ENCODE measurements at regions not wholly inside any gene's neighbourhood (a gene's known extent, or its start where the extent isn't known, plus 50 kb on each side); places are given as distances from the start of the nearest gene placed in this dataset.

GRCh38 chr20:19880256-19881079 is 122.4 kb downstream of the RIN2 start:
- H3K4me3 ChIP-seq = no peak overlapping the region
- no peaks in the 10 kb centered on the region for H3K9me3 ChIP-seq
- no peak for DNase-seq
- no peak overlapping the region for H3K27ac ChIP-seq
- H3K4me1 ChIP-seq = peaks cover 4% of the 10 kb centered on the region
- TF ChIP-seq POLR2A (IDR thresholded peaks at IDR 0.05) (no peak), CTCF (IDR thresholded peaks at IDR 0.05) (no peak)
- no peaks in the 10 kb centered on the region for H3K36me3 ChIP-seq (ENCODE audit: low read depth, missing control alignments)
- H3K27me3 ChIP-seq = no peaks in the 10 kb centered on the region
- intact Hi-C loops (cut with DNase I; ENCODE audit: low total_unique reads) = no loop called here
- WGBS, 2 donors = 89 to 94% methylated on average over 10 of the region's 10 CpGs

GRCh38 chr20:19881080-19881840 is 123.2 kb downstream of the RIN2 start:
- no peak for TF ChIP-seq POLR2A (IDR thresholded peaks at IDR 0.05)
- TF ChIP-seq CTCF (IDR thresholded peaks at IDR 0.05) = no peak
- no peak for DNase-seq
- intact Hi-C loops (cut with DNase I; ENCODE audit: low total_unique reads) = no loop called here
- 93 to 96% methylated on average over 3 of the region's 3 CpGs for WGBS, 2 donors
- Histone ChIP-seq H3K9me3 (no peaks in the 10 kb centered on the region), H3K27ac (no peak overlapping the region), H3K27me3 (no peaks in the 10 kb centered on the region), H3K4me3 (no peak overlapping the region), H3K4me1 (peaks cover 4% of the 10 kb centered on the region), H3K36me3 (ENCODE audit: low read depth, missing control alignments) (no peaks in the 10 kb centered on the region)

- intact Hi-C loops (cut with DNase I; ENCODE audit: low total_unique reads) = no loop called here
These were observed 123.9 kb downstream of the RIN2 start for GRCh38 chr20:19881990-19882389.

GRCh38 chr20:19882446-19882845 is 124.4 kb downstream of the RIN2 start:
- H3K27ac ChIP-seq = no peak overlapping the region
- H3K4me1 ChIP-seq = no peaks in the 10 kb centered on the region
- DNase-seq = no peak
- H3K9me3 ChIP-seq = no peaks in the 10 kb centered on the region
- no peaks in the 10 kb centered on the region for H3K36me3 ChIP-seq (ENCODE audit: low read depth, missing control alignments)
- no peak overlapping the region for H3K4me3 ChIP-seq
- TF ChIP-seq CTCF (IDR thresholded peaks at IDR 0.05) (no peak), POLR2A (IDR thresholded peaks at IDR 0.05) (no peak)
- intact Hi-C loops (cut with DNase I; ENCODE audit: low total_unique reads) = no loop called here
- WGBS, 2 donors = 84 to 90% methylated on average over 3 of the region's 3 CpGs
- no peaks in the 10 kb centered on the region for H3K27me3 ChIP-seq

More at GRCh38 chr20:19881990-19882389, 123.9 kb downstream of the RIN2 start:
- H3K36me3 ChIP-seq (ENCODE audit: low read depth, missing control alignments) = no peaks in the 10 kb centered on the region
- TF ChIP-seq CTCF (IDR thresholded peaks at IDR 0.05) (no peak), POLR2A (IDR thresholded peaks at IDR 0.05) (no peak)
- DNase-seq = no peak
- H3K27me3 ChIP-seq = no peaks in the 10 kb centered on the region
- no peak overlapping the region for H3K4me3 ChIP-seq
- peaks cover 2% of the 10 kb centered on the region for H3K4me1 ChIP-seq
- H3K27ac ChIP-seq = no peak overlapping the region
- WGBS, 2 donors = 94 to 96% methylated on average over 3 of the region's 3 CpGs
- no peaks in the 10 kb centered on the region for H3K9me3 ChIP-seq

Data from testis (tissue), 2 donors.